ENCODE measurements at regions not wholly inside any gene's neighbourhood (a gene's known extent, or its start where the extent isn't known, plus 50 kb on each side); places are given as distances from the start of the nearest gene placed in this dataset.

GRCh38 chr9:80899208-80899607 lies 790.1 kb downstream of the TLE1 start:
- Mint-ChIP-seq H3K27me3 (ENCODE audit: low read depth) (no peaks in the 10 kb centered on the region), H3K27ac (ENCODE audit: unreplicated experiment) (no peak overlapping the region), H3K4me3 (ENCODE audit: unreplicated experiment) (no peak overlapping the region), H3K4me1 (ENCODE audit: low read depth) (no peaks in the 10 kb centered on the region), H3K9me3 (ENCODE audit: low read depth) (peaks cover 10% of the 10 kb centered on the region), H3K36me3 (ENCODE audit: low read depth) (no peaks in the 10 kb centered on the region)
- no peak for DNase-seq (ENCODE audit: low spot score)
- TF ChIP-seq CTCF (IDR thresholded peaks at IDR 0.05) = no peak

- H3K27me3 Mint-ChIP-seq (ENCODE audit: low read depth) = no peaks in the 10 kb centered on the region
- no peak for TF ChIP-seq CTCF (IDR thresholded peaks at IDR 0.05)
- DNase-seq (ENCODE audit: low spot score) = no peak
- H3K4me1 Mint-ChIP-seq (ENCODE audit: low read depth) = peaks cover 8% of the 10 kb centered on the region
- H3K9me3 Mint-ChIP-seq (ENCODE audit: low read depth) = peaks cover 10% of the 10 kb centered on the region
- no peak overlapping the region for H3K27ac Mint-ChIP-seq (ENCODE audit: unreplicated experiment)
- H3K4me3 Mint-ChIP-seq (ENCODE audit: unreplicated experiment) = no peak overlapping the region
- no peaks in the 10 kb centered on the region for H3K36me3 Mint-ChIP-seq (ENCODE audit: low read depth)
These were observed 796.2 kb downstream of the TLE1 start for GRCh38 chr9:80893190-80893589.

- no peak for TF ChIP-seq CTCF (IDR thresholded peaks at IDR 0.05)
- Mint-ChIP-seq H3K27ac (ENCODE audit: unreplicated experiment) (peak overlapping the region; percentile 2), H3K27me3 (ENCODE audit: low read depth) (no peaks in the 10 kb centered on the region), H3K36me3 (ENCODE audit: low read depth) (no peaks in the 10 kb centered on the region), H3K9me3 (ENCODE audit: low read depth) (peaks cover 10% of the 10 kb centered on the region), H3K4me3 (ENCODE audit: unreplicated experiment) (no peak overlapping the region), H3K4me1 (ENCODE audit: low read depth) (peaks cover 8% of the 10 kb centered on the region)
- DNase-seq (ENCODE audit: low spot score) = no peak
These were observed 796.6 kb downstream of the TLE1 start for GRCh38 chr9:80892703-80893102.

GRCh38 chr9:80890124-80890523 lies 799.2 kb downstream of the TLE1 start:
- Mint-ChIP-seq H3K4me3 (ENCODE audit: unreplicated experiment) (no peak overlapping the region), H3K36me3 (ENCODE audit: low read depth) (no peaks in the 10 kb centered on the region), H3K4me1 (ENCODE audit: low read depth) (peaks cover 11% of the 10 kb centered on the region), H3K27me3 (ENCODE audit: low read depth) (no peaks in the 10 kb centered on the region), H3K27ac (ENCODE audit: unreplicated experiment) (no peak overlapping the region), H3K9me3 (ENCODE audit: low read depth) (peaks cover 7% of the 10 kb centered on the region)
- TF ChIP-seq CTCF (IDR thresholded peaks at IDR 0.05) = no peak
- DNase-seq (ENCODE audit: low spot score) = no peak

GRCh38 chr9:80885894-80886293 lies 803.5 kb downstream of the TLE1 start:
- Mint-ChIP-seq H3K36me3 (ENCODE audit: low read depth) (no peaks in the 10 kb centered on the region), H3K27ac (ENCODE audit: unreplicated experiment) (no peak overlapping the region), H3K4me1 (ENCODE audit: low read depth) (peaks cover 4% of the 10 kb centered on the region), H3K9me3 (ENCODE audit: low read depth) (no peaks in the 10 kb centered on the region), H3K27me3 (ENCODE audit: low read depth) (no peaks in the 10 kb centered on the region), H3K4me3 (ENCODE audit: unreplicated experiment) (no peak overlapping the region)
- no peak for DNase-seq (ENCODE audit: low spot score)
- TF ChIP-seq CTCF (IDR thresholded peaks at IDR 0.05) = peak; percentile 61

Data from chondrocyte (in vitro differentiated cells).